Head of caudate nucleus (tissue), 42 donors: ENCODE measurements at regions not wholly inside any gene's neighbourhood (a gene's known extent, or its start where the extent isn't known, plus 50 kb on each side); places are given as distances from the start of the nearest gene placed in this dataset.

Experiments
- DNase-seq, 42 donors: peaks; one replicate each; pipeline versions ENCODE4 v3.0.0 to v3.0.0-alpha.2; 2020 to 2021; ENCODE audit warnings: mixed read lengths in 7 of 42
- intact Hi-C: fragments of 100-400 bp; cut with DNase I; formaldehyde crosslinking; loops from one replicate; pipeline ENCODE4 v1.15.0; 2022

DNA sequence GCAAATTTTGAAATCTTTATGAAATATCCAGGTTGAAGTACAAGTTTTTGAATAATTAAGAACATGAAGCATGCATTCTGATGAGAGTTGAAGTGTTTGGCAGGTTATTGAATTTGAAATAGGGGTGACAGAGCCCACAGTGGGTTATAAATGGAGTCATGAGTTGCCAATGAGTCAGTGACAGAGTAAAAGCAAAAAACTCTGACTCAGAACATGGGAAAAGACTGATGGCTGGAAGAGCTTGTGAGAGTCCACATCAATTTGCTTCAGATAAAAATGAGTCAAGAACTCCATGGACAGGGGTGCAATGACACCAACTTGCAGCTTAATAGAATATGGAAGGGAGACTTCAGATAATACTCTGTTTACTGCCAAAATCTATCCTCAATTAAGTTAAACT lies 105.3 kb downstream of the SLC6A15 start:
- intact Hi-C loops: no loop called here
- DNase-seq: peak in 7 of 42 donors; percentile 6 to 16 (median 10)

DNA sequence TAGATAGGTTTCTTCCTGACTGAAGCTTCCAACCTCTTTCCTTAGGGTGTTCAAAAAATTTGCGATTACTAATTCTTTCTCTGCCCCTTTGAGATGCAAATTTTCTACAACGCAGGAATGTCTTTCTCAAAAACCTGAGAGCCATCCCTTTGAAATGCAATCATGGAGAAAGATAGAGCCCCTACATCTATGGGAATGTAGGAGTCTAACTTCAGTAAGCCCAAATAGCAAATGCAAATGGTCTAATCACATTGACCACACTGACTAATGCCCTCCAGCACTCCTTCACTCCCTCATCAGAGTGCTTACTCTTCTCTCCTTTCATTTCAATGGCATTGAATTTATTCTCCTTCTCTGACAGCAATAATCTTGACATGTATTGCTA lies 107.1 kb downstream of the SLC6A15 start:
- intact Hi-C loops: no loop called here

DNA sequence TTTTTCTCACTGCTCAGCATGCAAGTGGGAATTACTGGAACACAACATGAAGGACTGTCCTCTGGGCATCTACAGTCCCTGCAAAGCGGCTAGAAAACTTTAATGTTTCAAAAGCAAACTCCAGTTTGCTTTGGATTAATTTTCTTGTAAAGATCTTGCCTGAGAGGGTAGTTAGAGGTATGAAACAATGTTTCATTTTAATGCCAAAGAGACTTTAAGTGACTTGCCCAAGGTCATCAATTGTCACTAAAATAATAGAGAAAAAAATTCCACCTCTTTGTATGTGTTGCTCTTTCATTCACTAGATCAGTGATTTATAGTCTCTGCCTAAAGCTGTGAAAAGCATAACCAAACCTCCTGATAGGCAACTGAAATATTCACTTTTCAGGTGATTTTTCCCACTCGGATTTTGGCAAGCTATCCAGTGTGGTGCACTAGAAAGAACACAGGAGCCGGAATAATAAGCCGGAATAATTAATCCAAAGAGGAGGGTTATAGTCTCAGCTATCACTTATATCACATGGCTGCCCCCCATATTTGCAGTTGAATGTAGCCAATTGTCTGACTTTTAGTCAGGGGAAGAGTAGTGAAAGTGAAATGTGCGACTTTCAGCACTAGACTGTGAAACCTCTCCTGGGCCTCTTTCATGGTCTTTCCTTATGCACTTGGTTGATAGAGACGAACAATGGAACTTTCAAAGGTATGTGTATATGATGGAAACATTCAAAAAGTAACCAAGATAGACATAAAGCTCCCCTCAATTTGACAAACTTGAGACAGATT lies 107.7 kb downstream of the SLC6A15 start:
- intact Hi-C loops: no loop called here
- DNase-seq: no peak

More for the DNA sequence above, 107.1 kb downstream of the SLC6A15 start:
- DNase-seq: no peak

DNA sequence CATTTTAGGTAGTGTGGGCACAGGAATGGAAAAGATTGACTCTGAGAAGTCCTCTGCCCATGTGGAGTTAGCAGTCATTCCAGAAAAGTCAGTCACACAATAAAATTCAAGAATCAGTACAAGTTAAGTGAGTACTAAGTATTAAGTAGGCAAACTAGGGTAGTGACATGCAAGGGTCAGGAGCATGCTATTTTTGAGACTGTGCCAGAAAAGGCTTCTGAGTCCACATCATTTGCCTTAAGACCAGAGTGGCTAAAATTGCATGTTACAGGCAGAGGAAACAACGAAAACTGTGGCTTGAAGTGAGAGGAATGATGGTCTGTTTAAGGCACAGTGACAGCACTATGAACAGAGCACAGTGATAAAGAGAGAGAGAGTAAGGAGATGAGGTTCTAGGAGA lies 108.9 kb downstream of the SLC6A15 start:
- intact Hi-C loops: no loop called here
- DNase-seq: no peak

DNA sequence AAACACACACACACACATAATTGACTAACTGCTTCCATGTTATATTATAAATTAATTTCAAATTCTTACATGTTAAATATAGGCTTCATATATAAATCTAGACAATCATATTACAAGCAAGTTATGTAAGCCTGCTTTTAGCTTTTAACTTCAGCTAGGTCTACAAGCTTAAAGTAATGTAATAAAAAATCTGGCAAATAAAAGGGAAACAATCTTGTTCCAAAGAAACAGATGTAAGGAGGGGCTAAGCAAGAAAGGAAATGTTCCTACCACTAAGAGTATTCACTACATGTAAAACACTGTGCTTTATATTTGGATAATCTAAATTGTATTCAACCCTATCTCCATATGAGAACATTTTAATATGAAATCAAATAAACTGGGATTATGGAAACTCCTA lies 110.4 kb downstream of the SLC6A15 start:
- intact Hi-C loops: no loop called here
- no peak for DNase-seq

DNA sequence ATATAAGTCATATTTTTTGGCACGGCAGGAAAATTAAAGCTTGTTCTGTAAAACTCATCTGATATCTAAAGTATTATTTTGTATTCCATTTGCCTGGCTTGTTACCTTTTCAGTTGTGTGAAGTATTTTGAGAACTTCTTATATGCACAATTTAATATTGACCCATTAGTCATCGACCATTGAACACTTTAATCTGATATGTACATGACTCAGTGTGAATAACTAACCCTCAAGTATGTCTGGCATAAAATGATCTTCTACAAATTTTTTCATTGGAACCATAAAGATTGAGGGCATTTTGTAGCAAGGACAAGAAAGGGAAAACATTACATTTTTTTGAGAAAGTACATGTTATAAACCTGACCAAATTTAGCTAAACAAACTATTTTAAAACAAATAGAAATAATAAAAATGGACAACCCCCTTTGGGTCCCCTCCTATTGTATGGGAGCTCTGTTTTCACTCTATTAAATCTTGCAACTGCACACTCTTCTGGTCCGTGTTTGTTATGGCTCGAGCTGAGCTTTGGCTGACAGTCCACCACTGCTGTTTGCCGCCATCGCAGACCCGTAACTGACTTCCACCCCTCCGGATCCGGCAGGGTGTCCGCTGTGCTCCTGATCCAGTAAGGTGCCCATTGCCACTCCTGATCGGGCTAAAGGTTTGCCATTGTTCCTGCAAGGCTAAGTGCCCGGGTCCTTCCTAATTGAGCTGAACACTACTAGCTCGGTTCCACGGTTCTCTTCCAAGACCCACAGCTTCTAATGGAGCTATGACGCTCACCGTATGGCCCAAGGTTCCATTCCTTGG lies 118.8 kb downstream of the SLC6A15 start:
- intact Hi-C loops: no loop called here
- DNase-seq: no peak

DNA sequence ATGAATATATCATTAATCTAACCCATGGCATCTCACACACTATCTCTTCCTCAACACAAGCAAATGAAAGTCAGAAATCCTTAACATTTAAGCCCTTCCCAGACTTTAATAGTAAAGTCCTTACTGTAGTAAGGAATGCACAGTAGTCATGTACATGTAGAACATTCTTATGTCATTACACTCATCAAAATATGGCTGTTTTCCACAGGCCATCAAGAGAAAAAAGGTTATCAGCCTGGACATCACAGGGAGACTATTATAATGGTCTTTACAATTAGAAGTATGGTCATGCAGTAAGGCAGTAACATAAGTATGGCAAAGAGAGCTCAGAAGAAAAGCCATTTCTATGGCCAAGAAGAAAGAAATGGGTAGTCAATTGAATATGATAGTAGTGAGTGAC lies 121.2 kb downstream of the SLC6A15 start:
- intact Hi-C loops: no loop called here
- no peak for DNase-seq

DNA sequence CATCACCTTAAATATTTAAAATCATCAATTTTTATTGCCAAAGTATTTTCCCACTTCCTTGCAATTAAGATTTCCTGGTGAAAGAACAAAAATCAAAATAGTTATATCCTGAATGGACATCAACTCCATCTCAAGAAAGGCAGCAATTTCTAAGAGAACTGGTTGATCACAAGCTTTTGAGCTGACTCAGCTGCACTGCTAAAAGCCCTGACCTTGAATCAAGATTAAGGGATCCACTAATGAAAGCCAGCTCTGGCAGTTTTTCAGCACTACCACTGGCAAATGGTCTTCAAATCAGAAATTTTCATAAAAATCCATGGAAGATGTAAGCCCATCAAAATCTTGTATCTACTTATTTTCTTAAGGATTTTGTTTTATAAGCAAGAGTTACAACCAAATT lies 123.4 kb downstream of the SLC6A15 start:
- intact Hi-C loops: no loop called here

DNA sequence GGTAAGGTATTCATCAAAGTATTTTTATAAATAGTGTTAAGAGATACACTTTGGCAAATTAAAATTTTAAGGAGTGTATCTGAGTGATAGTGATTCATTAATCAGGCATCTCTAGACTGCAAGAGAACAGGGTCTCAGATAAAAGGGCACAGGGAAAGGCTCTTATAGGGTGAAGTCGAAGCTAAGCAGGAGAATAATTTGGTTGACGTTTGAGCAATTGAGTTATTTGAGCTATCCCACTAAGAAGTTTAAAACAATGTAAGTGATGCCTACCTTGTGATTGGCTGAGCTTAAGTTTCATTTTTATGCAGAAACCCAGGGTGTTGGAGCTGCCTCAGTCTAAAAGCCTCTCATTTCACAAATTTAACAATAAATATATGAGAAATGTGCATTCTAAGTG lies 125.3 kb downstream of the SLC6A15 start:
- intact Hi-C loops: no loop called here
- DNase-seq: no peak

More for the DNA sequence above, 123.4 kb downstream of the SLC6A15 start:
- DNase-seq: no peak

DNA sequence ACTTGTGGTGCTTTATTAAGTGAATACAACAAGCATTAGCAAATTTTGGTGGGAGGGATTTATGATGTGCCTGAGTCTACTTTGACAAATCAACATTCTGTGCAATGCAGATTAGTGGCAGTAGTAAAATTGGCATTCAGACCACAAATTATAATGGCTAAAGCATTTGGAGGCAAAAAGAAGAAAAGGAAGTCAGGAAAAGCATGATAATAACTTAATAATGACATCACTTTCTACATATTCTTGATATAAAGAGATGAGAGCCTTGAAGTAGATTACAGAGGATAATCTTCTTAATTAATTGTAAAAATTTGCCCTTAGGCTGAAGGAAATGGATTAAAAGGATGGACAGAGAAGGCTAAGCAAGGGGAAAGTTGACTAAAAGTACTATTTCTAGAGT lies 126.0 kb downstream of the SLC6A15 start:
- intact Hi-C loops: no loop called here
- DNase-seq: no peak

DNA sequence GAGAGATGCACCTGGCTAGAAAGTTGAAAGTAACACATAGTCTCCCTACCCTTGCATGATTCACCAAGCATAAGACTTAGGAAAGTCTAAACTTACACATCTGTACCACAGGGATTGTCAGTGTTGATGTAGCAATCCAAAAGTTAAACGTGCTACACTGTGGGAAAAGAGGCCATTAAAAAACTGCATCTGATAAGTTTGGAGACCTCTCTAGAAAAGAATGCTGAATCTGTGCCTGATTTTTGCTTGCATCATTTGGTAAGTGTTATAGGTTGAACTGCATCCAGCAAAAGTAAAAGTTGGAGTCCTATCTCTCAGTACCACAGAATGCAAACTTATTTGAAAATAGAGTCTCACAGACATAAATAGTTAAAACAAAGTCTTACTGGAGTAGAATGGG lies 126.6 kb downstream of the SLC6A15 start:
- no peak for DNase-seq
- intact Hi-C loops: no loop called here

DNA sequence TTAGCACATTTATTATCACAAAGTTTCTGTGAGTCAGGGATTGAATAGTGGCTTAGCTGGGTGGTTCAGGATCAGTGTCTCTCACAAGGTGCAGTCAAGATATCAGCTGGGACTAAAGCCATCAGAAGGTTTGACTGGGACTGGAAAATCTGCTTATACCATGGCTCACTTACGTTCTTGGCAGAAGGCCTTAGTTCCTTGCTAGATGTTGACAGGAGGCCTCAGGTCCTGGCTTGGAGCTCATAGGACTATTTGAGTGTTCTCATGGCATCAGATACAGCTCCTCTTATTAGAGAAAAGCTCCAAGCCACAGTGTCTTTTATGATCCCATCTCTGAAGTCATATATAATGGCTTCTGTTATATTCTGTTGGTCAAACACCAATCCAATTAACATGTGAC lies 127.3 kb downstream of the SLC6A15 start:
- DNase-seq: no peak
- intact Hi-C loops: no loop called here

DNA sequence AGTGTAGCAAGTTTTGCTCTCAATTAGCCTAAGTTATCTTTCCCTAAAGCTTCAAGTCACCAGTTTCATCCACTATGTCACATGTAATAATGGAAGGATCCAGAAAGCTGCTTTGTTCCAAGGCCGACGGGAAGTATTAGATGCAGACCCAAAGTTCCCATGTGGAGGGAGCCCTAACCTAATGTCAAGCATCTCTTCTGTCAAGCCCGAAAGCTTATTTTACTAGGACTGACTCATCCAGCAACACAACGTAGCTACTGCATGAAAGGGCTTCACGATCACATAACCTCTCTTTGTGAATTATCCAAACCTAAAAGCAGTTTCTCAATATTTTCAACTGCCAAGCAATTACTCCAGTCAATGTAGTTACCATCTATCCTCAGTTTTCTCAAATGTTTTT lies 133.4 kb downstream of the SLC6A15 start:
- intact Hi-C loops: no loop called here
- DNase-seq: no peak

DNA sequence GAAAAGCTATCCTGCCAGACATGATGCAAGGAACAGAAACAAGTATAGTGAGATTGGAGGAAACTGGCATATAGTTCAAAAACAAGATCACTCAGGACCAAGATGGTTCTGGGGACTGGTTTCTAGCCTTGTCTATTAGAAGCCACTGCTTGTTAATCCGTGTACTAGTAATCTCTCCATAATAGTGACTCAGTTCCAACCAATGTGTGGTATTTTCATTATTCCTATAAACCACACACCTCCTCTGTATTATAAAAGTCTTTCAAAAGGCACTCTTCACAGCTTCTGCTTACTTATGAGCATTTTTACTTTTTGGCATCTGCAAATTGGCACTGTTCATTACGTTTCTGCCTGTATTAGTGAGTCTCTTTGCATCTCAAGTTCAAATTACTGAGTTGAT lies 140.3 kb downstream of the SLC6A15 start:
- DNase-seq: no peak
- intact Hi-C loops: no loop called here

DNA sequence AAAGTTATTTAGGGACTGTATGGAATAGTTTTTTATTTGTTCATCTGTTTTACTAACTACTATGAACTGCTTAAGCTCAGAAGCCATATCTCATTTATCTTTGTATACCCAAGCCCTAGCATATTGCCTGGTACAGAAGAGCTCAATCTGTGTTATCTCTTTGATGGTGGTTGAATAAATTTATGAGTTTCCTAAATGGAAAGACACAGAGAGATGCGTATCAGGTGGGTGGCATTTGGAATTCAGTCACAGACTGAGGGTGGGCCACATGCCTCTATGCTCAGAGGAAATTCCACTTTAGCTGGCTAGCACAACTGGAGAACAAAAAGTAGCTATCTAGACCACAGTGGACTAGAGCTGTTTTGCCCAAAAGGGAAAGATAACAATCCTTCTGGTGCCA lies 145.5 kb downstream of the SLC6A15 start:
- intact Hi-C loops: no loop called here
- DNase-seq: no peak

DNA sequence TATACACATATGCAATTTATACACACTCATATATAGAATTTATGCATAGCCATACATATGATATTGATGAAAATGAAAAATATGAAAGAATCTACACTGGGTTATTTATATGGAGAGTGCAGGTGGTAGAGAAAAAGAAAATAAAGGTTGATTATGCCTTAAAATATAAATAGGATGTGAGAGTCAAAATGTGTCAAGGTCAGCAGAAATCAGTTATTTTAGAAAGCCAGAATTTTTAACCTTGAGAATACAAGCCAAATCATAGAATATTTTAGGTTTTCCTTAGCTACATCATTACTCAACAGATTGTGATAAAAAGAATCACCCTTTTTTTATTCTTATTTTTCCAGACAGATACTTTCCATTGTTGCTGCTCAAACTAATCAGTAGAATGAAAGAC lies 146.2 kb downstream of the SLC6A15 start:
- intact Hi-C loops: no loop called here
- DNase-seq: no peak

DNA sequence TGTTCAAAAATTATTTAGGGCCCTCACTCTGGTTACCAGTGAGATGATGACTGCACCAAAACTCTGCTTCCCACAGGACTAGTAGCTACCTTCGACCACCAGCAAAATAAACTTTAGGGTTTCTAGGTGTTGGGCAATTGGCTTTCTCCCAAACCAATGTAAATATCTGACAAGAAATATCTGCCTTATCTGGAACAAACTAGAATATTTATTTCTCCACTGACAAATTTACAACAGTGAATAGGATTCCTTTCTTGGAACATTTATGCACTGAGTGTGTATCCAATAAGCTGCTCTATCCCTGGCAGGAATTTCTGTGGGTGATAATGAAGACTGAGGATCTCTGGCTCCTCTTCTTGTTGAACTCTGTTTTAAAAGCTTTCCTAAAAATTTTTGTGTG lies 148.6 kb downstream of the SLC6A15 start:
- intact Hi-C loops: no loop called here

DNA sequence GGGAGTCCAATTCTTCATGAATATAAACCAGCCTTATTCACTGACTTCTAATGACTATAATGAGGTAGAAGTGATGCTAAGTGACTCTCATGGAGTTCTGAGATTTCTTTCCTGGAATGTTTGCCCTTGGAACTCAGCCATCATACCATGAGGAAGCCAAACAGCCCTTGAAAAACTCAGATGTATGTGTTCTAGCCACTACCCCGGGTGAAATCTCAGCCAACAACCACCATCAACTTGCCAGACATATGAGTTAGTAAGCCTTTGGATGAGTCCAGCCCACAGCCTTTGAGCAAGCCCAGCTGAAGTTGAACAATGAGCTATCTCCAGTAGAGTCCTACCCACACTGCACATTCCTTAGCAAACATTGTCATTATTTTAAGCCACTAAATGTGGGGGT lies 149.5 kb downstream of the SLC6A15 start:
- DNase-seq: no peak
- intact Hi-C loops: no loop called here

More for the DNA sequence above, 148.6 kb downstream of the SLC6A15 start:
- no peak for DNase-seq

DNA sequence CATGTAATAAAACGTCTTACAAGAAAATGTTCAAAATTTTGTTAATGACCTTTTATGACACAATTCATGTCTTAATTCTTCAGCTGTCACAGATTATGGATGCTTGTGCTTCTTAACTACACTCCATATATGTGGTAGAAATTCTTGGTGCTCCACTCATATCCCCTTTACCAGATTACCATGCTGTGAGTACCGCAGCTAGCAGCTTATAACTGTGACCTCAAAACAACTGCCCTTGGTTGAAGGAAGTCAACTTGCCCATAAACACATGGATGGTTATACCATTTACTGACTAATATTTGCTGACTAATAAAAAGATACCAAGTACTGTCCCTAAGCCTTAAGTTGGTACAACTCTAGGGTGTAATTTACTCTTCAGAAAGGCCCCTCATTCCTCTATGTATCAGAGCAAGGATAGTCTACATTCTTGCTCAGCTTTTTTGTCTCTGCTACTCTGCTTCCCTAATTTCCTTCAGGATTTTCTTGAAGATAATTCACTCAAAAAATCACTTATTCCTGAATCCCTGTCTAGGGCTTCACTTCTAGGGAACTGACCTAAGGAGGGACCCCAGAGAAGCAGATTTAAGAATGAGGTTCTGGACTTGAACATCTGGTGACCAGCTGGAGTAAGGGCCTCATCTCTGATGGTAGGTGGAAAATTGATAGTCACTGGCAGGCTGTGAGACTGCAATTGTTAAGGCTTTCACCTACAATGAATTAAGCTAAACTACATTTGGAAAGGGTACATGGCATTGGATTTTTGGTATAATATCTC lies 152.3 kb downstream of the SLC6A15 start:
- intact Hi-C loops: no loop called here
- no peak for DNase-seq

DNA sequence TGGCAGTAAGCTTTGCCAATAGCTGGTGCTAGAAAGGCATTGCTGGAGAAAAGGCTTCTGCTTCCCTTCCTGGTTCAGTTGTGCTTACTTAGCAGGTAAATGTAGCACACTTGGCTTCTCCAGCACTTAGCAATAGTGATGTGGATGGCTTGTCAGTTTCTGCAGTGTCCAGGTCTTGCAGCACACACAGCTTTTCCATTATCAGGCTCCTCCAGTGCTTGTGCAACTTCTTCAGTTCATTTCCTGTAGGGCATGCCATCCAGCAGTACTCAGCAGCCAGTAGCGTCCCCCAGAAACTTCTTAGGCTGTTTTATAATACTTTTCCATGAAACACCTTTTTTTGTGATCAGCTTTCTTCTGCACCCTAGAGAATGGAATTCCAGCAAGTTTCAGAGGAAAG lies 154.6 kb downstream of the SLC6A15 start:
- intact Hi-C loops: no loop called here
- DNase-seq: no peak
